IMR-90 (cell line): ENCODE measurements at regions not wholly inside any gene's neighbourhood (a gene's known extent, or its start where the extent isn't known, plus 50 kb on each side); places are given as distances from the start of the nearest gene placed in this dataset.

Experiments used
- BHLHE40 ChIP-seq: fragments of 150-350 bp; IDR thresholded peaks from 2 replicates; pipeline ENCODE4 v1.6.1; 2016; ENCODE audit warnings: mild to moderate bottlenecking, low read depth, low read length
- FOS ChIP-seq: fragments of 150-350 bp; IDR thresholded peaks from 2 replicates; pipeline ENCODE4 v1.6.1; 2016; ENCODE audit warnings: low read depth, low read length
- POLR2A ChIP-seq: IDR thresholded peaks from 2 replicates; pipeline ENCODE4 v1.6.1; 2012; ENCODE audit warnings: mild to moderate bottlenecking, low read depth, low read length
- RAD21 ChIP-seq: IDR thresholded peaks from 2 replicates; pipeline ENCODE4 v1.6.1; 2012; ENCODE audit warnings: low read length, improper control_type of control experiment
- RCOR1 ChIP-seq: IDR thresholded peaks from 2 replicates; pipeline ENCODE4 v1.6.1; 2012; ENCODE audit warnings: mild to moderate bottlenecking, low read length, improper control_type of control experiment; ENCODE audit not compliant: insufficient replicate concordance
- TF ChIP-seq, protein P1 (sequence below): conservative IDR thresholded peaks from 2 replicates; pipeline ENCODE4 v1.5.1; 2012; ENCODE audit warnings: mild to moderate bottlenecking, low read depth, low read length, improper control_type of control experiment

- TF ChIP-seq, protein P1, sequence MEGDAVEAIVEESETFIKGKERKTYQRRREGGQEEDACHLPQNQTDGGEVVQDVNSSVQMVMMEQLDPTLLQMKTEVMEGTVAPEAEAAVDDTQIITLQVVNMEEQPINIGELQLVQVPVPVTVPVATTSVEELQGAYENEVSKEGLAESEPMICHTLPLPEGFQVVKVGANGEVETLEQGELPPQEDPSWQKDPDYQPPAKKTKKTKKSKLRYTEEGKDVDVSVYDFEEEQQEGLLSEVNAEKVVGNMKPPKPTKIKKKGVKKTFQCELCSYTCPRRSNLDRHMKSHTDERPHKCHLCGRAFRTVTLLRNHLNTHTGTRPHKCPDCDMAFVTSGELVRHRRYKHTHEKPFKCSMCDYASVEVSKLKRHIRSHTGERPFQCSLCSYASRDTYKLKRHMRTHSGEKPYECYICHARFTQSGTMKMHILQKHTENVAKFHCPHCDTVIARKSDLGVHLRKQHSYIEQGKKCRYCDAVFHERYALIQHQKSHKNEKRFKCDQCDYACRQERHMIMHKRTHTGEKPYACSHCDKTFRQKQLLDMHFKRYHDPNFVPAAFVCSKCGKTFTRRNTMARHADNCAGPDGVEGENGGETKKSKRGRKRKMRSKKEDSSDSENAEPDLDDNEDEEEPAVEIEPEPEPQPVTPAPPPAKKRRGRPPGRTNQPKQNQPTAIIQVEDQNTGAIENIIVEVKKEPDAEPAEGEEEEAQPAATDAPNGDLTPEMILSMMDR = no peak
- TF ChIP-seq FOS = no peak
- TF ChIP-seq RAD21 = no peak
- TF ChIP-seq POLR2A = no peak
- no peak for TF ChIP-seq RCOR1
- TF ChIP-seq BHLHE40 = no peak
Observed at GRCh38 chrX:6372981-6373380, 144.3 kb upstream of the NLGN4X start.
